Activated naive CD4-positive, alpha-beta T cell treated with anti-CD3 and anti-CD28 coated beads for 36 hours (primary cell): ENCODE measurements at regions not wholly inside any gene's neighbourhood (a gene's known extent, or its start where the extent isn't known, plus 50 kb on each side); places are given as distances from the start of the nearest gene placed in this dataset.

Experiments
- CTCF ChIA-PET: fragments of 350-600 bp; sonication (Branson Sonifier 250); formaldehyde crosslinking; loops from one replicate; lab custom pipeline; 2021; ENCODE audit warnings: antibody characterized with exemption; lab: Charles Lee
- DNase-seq: peaks from one replicate; pipeline ENCODE4 v3.0.0-alpha.2; 2020
- H3K27ac Mint-ChIP-seq: one replicate; pipeline ENCODE4 v1.8.0; 2021; ENCODE audit warnings: mild to moderate bottlenecking, mixed read lengths
- H3K27me3 Mint-ChIP-seq: one replicate; pipeline ENCODE4 v1.8.0; 2021; ENCODE audit warnings: low read depth, mixed read lengths
- H3K36me3 Mint-ChIP-seq: one replicate; pipeline ENCODE4 v1.8.0; 2021; ENCODE audit warnings: low read depth, mixed read lengths
- H3K4me1 Mint-ChIP-seq: one replicate; pipeline ENCODE4 v1.8.0; 2021; ENCODE audit warnings: low read depth, mixed read lengths
- H3K4me3 Mint-ChIP-seq: one replicate; pipeline ENCODE4 v1.8.0; 2021; ENCODE audit warnings: mild to moderate bottlenecking, moderate library complexity, mixed read lengths
- H3K9me3 Mint-ChIP-seq: one replicate; pipeline ENCODE4 v1.8.0; 2021; ENCODE audit warnings: mixed read lengths
- intact Hi-C: fragments of 100-400 bp; cut with micrococcal nuclease; formaldehyde crosslinking; loops from one replicate; pipeline ENCODE4 v1.15.1; 2023

DNA sequence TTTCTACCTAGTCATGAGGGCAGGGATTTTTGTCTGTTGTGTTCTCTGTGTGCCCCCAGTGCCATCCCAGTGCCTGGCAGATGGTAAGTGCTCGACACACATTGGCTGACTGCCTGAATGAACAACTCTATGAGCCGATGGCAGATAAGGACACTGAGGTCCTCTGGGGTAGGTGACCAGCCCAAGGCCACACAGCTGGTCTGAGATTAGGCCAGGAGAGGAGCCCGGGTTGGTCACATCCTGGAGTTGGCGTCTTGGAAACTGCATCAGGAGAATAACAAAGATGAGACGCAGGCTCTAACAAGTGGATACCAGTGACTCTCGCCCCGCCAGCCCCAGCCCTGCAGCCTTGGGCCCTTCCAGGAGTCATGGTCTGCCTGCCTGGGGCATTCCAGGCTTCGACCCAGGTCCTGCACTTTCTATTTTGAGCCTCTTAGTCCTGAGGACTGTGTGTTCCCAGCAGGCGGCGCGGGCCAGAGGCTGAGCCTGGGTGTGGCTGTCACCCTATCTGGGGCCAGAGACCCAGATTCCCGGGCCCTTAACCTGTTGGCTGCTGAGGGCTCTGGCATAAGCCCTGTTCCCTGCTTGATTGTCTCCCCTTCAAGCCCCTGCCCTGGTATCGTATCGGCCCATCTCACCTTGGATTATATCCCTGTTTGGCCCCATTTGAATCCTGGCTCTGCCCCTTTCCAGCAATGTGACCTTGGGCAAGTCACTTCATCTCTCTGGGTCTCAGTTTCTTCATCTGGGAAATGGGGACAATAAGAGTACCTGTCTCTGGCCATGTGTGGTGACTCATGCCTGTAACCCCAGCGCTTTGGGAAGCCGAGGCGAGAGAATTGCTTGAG, 88.3 kb downstream of the CEBPB start:
- no peak for DNase-seq
- H3K4me3 Mint-ChIP-seq: no peak overlapping the region
- no peaks in the 10 kb centered on the region for H3K36me3 Mint-ChIP-seq
- intact Hi-C loops: no loop called here
- H3K9me3 Mint-ChIP-seq: no peaks in the 10 kb centered on the region
- CTCF ChIA-PET: no interaction called here
- peaks cover 2% of the 10 kb centered on the region for H3K27me3 Mint-ChIP-seq
- H3K4me1 Mint-ChIP-seq: no peaks in the 10 kb centered on the region
- H3K27ac Mint-ChIP-seq: no peak overlapping the region

DNA sequence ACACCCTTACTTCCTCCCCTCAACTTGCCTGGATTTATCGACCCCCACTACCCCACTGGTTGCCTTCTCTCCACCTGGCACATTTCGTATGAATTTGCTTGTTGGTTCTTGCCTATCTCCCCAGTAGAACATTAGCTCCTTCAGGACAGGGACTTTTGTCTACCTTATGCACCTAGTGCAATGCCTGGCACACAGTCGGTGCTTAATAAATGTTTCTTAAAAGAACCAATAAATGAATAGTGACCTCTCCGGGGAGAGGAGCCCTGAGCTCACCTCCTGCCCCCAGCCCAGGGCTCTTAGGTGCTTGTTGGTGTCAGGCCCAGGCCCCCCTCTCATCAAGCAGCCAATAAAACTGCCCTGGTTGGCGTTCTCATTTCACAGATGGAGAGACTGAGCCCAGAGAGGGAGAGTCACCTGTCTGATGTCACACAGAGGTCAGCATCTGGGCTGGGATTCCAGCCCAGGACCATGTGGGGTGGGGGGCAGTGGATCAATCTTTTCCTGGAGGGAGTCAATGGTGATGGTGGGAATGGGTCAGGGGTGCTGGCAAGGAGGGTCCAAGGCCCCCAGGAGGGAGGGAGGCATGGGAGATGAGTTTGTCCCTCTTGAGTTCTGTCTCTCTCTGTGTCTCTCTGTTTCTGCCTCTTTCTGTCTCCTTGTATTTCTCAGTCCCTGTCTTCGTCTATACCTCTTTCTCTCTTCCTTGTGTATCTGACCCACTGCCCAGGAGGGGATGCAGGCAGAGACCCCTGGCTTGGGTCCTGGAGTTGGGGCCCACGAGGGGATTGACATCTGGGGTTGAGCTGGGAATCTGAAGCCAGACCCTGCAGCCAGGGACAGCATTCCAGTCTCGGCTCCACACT, 89.6 kb downstream of the CEBPB start:
- no peaks in the 10 kb centered on the region for H3K9me3 Mint-ChIP-seq
- no peak overlapping the region for H3K27ac Mint-ChIP-seq
- CTCF ChIA-PET: no interaction called here

DNA sequence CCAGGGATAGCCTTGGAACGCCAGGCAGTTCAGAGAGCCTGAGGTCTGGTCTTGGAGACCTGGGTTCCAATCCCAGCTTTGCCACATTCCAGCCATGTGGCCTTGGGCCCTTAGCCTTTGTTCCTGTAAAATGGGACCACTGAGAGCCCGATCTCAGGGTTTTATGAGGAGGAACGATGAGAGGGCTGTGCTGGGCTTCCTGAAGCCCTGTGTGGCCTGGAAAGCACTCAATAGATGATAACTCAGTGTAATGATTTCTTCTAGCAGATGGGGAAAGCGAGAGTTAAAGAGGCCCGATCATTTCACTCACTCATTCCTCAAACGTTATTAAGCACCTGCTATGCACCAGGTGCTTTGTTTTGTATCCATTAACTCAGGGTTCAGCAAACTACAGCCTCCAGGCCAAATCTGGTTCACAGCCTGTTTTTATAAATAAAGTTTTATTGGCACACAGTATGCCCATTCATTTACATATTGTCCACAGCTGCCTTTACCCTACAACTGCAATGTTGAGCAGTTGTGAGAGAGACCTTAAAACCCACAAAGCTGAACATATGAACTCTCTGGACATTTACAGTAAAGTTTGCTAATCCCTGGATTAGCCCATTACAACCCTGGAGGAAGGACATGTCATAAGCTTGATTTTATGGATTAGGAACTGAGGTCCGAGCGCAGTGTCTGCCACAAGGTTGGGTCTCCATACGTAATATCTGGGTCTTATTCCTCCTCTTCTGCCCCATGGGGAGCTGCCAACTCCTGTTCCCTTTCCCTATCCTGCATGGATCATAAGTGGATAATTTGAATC, 90.4 kb downstream of the CEBPB start:
- Mint-ChIP-seq H3K4me3 (no peak overlapping the region), H3K27ac (no peak overlapping the region), H3K36me3 (no peaks in the 10 kb centered on the region), H3K9me3 (no peaks in the 10 kb centered on the region), H3K27me3 (no peaks in the 10 kb centered on the region), H3K4me1 (peaks cover 2% of the 10 kb centered on the region)
- intact Hi-C loops: no loop called here
- CTCF ChIA-PET: interaction anchor here (1.0 kb wide), 1 partner anchor 88 kb away, joined by 3 read pairs; no protein-coding TSS in a partner anchor
- no peak for DNase-seq

More for the DNA sequence above, 89.6 kb downstream of the CEBPB start:
- H3K4me1 Mint-ChIP-seq: no peaks in the 10 kb centered on the region
- H3K27me3 Mint-ChIP-seq: no peaks in the 10 kb centered on the region
- H3K36me3 Mint-ChIP-seq: no peaks in the 10 kb centered on the region
- intact Hi-C loops: no loop called here
- no peak for DNase-seq
- H3K4me3 Mint-ChIP-seq: no peak overlapping the region

DNA sequence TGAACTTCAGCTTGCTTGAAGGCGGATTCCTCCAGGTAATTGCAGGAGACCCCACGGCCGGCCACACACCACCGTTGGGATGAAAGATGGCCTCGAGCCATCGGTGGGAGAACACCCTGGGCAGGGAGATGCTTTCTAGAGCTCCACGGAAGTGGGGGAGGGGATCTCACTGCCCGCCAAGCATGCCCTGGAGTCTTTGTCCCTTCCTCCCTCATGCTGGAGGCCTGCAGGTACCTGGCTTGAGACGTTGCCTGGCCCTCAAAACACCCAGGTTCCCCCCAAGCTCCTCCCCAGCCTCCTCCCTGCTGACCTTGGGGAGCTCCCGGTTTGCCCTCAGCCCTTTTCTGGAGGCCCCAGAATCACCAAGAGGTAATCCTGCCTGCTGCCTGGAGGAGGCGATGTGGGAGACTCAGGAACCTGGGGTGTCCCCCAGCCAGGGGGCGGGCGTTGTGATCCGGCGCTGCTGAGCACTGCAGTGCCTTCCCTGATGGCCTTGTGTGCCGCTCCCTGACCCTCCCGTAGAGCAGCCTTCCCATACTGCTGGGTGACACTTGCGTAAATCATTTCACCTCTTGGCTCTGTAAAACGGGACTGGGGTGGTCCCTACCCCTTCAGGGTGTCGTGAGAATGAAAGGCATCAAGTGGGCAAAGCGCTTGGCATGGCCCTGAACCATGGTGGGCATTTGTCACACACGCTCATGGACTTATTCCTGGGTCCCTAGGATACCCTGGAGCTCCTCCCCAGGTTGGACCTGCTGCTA, 91.4 kb downstream of the CEBPB start:
- Mint-ChIP-seq H3K9me3 (no peaks in the 10 kb centered on the region), H3K27ac (no peak overlapping the region), H3K4me3 (no peak overlapping the region), H3K4me1 (peaks cover 2% of the 10 kb centered on the region), H3K36me3 (no peaks in the 10 kb centered on the region), H3K27me3 (no peaks in the 10 kb centered on the region)
- CTCF ChIA-PET: interaction anchor here (0.6 to 1.0 kb wide), 2 partner anchors 58 to 87 kb away, joined by 3 read pairs; no protein-coding TSS in a partner anchor
- intact Hi-C loops: no loop called here
- no peak for DNase-seq

DNA sequence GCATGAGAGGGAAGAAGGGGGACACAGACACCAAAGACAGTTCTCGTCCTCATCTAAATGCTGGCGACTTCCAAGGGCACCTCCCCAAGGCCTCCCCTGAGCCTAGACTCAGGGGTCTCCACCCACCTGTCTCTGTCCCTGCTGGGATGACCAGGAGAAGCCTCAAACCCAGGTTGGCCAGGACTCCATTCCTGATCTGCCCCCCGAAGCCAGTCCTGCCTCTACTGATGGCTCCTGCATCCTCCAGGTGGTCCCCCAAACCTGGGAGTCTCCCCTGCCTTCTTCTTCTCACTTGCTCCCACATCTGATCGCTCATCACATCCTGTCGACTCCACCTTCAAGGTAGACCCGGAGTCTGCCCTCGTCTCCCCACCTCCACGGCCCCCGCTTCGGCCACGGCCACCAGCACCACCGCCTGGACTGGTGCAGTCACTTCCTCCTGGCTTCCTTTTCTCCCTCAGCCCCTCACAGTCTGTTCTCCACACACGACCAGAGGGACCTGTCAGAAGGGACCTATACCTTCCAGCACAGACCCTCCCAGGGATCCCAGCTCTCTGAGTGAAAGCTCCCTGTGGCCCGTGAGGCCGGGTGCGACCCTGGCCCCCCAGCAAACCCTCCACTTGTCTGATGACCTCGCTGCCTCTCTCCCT, 92.1 kb downstream of the CEBPB start:
- no peak overlapping the region for H3K4me3 Mint-ChIP-seq
- H3K27ac Mint-ChIP-seq: no peak overlapping the region
- intact Hi-C loops: no loop called here
- H3K36me3 Mint-ChIP-seq: no peaks in the 10 kb centered on the region
- H3K9me3 Mint-ChIP-seq: no peaks in the 10 kb centered on the region
- CTCF ChIA-PET: interaction anchor here (0.6 to 0.9 kb wide), 2 partner anchors 57 to 181 kb away, joined by 3 read pairs; no protein-coding TSS in a partner anchor
- peaks cover 2% of the 10 kb centered on the region for H3K4me1 Mint-ChIP-seq
- no peak for DNase-seq
- no peaks in the 10 kb centered on the region for H3K27me3 Mint-ChIP-seq

DNA sequence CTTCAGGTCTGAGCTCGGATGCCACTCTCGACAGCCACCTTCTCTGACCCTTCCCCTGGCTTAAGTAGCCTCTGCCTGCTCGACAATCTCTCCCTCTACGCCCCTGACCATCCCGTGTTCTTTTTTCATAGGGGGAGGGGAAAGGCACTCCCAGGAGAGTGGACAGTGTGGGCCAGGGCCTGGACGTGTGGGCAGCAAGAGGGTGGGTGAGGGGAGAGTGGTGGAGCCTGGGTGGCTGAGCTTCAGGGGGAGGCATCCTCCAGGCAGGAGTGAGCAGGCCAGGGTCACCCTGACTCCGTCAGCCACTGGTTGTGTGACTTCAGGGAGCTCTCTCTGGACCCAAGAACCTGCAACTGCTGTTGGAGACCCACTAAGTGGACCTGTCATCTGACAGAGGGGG, 92.7 kb downstream of the CEBPB start:
- DNase-seq: no peak
- Mint-ChIP-seq H3K27me3 (no peaks in the 10 kb centered on the region), H3K9me3 (no peaks in the 10 kb centered on the region), H3K4me3 (no peak overlapping the region), H3K27ac (no peak overlapping the region), H3K36me3 (no peaks in the 10 kb centered on the region), H3K4me1 (peaks cover 2% of the 10 kb centered on the region)
- intact Hi-C loops: no loop called here
- CTCF ChIA-PET: interaction anchor here (0.9 kb wide), 1 partner anchor 181 kb away, joined by 3 read pairs; no protein-coding TSS in a partner anchor

DNA sequence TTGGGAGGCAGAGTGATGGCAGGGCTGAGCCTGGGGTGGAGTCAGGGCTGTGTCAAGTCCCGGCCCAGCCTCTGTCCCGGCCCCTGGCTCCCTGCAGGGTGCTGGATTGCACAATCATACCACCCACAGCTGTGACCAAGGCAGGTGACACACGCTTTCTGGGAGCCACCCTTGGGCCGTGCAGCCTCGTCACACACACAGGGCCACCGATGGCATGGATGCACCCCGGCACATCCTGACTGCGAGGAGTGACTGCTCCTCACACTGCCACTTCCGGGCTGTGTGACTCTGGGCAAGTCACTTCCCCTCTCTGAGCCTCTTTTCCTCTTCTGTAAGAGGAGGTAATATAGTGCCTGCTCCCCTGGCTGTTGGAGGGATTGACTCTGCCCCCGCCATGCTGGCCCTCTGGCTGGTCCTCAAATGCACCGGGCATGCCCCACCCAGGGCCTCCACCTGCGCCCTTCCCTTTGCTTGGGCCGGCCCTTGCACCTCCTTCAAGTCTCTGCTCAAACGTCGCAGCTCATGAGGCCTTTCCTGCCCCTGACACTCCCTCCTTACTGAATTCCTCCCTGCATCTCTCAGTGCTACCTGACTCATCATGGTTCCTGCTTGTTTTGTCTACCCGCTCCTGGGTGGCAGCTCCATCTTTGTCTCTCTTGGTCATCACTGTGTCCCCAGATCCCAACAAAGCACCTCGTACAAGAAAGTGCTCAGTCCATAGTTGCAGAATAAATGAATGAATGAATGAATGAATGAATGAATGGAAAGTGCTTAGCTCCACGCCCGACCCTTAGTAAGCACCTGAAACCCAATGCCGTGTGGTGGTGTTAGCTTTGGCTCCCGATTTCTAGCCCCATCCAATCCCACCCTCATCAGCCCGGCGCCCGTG, 93.5 kb downstream of the CEBPB start:
- no peak for DNase-seq
- Mint-ChIP-seq H3K4me3 (no peak overlapping the region), H3K9me3 (no peaks in the 10 kb centered on the region), H3K27ac (no peak overlapping the region), H3K27me3 (no peaks in the 10 kb centered on the region), H3K36me3 (no peaks in the 10 kb centered on the region), H3K4me1 (peaks cover 2% of the 10 kb centered on the region)
- intact Hi-C loops: no loop called here
- CTCF ChIA-PET: interaction anchor here (0.8 to 1.5 kb wide), 5 partner anchors 14 to 180 kb away, joined by 3 to 6 read pairs (median 3); no protein-coding TSS in a partner anchor

DNA sequence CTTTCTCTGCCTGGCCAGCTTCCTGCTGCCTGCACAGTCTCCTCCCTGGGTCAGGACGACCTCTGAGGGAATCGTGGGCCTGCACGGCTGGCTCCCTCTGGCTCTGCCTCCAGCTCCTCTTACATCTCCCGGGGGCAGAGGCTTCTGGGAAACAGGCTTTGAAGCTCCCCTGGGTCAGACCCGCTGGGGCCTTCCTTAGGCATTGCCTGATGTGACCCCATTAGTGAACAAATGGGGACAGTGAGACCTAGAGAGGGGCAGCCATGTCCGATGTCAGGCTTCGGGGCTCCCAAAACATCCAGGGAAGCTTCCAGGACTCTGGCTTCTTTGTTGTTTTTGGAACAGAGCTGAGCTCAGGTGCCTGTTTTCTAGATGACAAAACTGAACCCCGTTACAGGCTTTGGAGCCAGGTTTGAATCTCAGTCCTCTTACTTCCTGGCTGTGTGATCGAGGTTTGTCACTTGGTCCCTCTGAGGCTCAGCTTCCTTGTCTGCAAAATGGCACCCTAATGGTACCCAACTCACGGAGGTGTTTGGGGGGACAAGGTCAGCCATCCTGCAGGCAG, 94.3 kb downstream of the CEBPB start:
- Mint-ChIP-seq H3K27me3 (no peaks in the 10 kb centered on the region), H3K4me1 (peaks cover 2% of the 10 kb centered on the region), H3K27ac (no peak overlapping the region), H3K4me3 (no peak overlapping the region), H3K36me3 (no peaks in the 10 kb centered on the region), H3K9me3 (no peaks in the 10 kb centered on the region)
- DNase-seq: no peak
- CTCF ChIA-PET: interaction anchor here (0.5 to 1.5 kb wide), 6 partner anchors 13 to 952 kb away, joined by 3 to 6 read pairs (median 3); no protein-coding TSS in a partner anchor
- intact Hi-C loops: no loop called here

DNA sequence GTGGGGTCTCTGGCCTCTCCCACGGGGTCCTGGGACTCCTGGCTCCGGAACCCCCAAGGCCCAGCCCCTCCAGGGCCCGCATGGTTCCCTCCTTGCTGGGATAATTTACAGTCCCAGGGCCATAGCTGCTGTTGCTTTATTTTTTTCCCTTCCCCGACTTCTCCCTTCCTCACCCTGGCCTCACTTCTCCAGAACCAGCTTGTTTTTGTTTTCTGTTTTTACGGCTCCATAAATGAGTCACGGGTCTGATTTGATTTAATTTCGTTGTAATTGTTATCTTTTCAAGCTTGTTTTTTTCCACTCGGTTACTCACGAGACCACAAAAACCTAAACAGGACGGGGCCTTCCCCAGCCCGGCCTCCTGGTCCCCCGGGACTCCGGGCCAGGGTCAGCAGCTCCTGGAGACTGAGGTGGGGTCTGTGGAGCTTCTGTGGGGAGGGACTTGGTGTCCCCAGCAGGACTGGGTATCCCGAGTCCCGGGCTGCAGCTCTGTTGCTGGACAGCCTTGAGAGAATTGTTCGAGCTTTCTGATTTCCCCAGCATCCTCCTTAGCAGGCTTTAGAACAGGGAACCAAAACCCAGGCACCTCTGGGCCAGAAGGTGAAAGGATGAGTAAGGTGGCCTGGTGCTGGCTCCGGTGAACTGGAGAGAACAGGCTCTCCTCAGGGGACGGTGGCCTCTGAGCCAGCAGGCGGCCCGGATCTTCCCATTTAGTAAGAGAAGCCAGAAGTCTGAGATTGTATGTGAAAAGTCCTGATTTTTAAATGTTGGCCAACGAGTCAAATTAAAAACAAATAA, 94.9 kb downstream of the CEBPB start:
- Mint-ChIP-seq H3K9me3 (no peaks in the 10 kb centered on the region), H3K4me3 (no peak overlapping the region), H3K36me3 (no peaks in the 10 kb centered on the region), H3K4me1 (peaks cover 2% of the 10 kb centered on the region), H3K27me3 (no peaks in the 10 kb centered on the region), H3K27ac (no peak overlapping the region)
- intact Hi-C loops: no loop called here
- CTCF ChIA-PET: interaction anchor here (0.5 to 1.5 kb wide), 5 partner anchors 12 to 952 kb away, joined by 3 to 6 read pairs (median 3); no protein-coding TSS in a partner anchor
- no peak for DNase-seq

DNA sequence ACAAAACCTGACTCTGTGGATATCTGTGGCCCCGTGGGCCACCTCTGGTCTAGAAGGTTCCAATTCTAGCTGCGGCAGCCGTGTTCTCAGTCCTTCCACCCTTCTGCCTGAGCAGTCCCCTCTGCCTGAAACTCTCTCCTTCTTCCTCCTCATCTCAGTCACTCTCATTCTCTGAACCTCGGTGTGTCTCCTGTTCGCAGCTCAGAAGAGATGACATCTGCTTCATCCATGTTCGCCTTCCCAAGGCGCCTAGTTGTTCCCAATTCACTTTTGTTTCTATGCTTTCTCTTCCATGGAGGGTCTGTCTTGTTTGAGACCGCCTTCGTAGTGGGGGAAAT, 95.5 kb downstream of the CEBPB start:
- Mint-ChIP-seq H3K4me3 (no peak overlapping the region), H3K27ac (no peak overlapping the region)
- intact Hi-C loops: no loop called here

More for the DNA sequence above, 95.5 kb downstream of the CEBPB start:
- H3K9me3 Mint-ChIP-seq: no peaks in the 10 kb centered on the region
- no peaks in the 10 kb centered on the region for H3K27me3 Mint-ChIP-seq
- no peaks in the 10 kb centered on the region for H3K36me3 Mint-ChIP-seq
- no peak for DNase-seq
- H3K4me1 Mint-ChIP-seq: peaks cover 2% of the 10 kb centered on the region
- CTCF ChIA-PET: no interaction called here
